DMS153 treated with DMSO at 0.1 percent for 48 hours (cell line): ENCODE measurements at regions not wholly inside any gene's neighbourhood (a gene's known extent, or its start where the extent isn't known, plus 50 kb on each side); places are given as distances from the start of the nearest gene placed in this dataset.
"Not testable (repeated sequence)": the region's sequence is repeated elsewhere in the genome, so short reads cannot be mapped to it uniquely, and the experiment has no call there.

Source experiments
- DNase-seq: peaks from one replicate; lab custom pipeline; 2025; ENCODE audit not compliant: unreplicated experiment; lab: John Stamatoyannopoulos, UW

GRCh38 chr21:38039841-38040240 lies 123.6 kb upstream of the KCNJ6 start:
- no peak for DNase-seq

DNA sequence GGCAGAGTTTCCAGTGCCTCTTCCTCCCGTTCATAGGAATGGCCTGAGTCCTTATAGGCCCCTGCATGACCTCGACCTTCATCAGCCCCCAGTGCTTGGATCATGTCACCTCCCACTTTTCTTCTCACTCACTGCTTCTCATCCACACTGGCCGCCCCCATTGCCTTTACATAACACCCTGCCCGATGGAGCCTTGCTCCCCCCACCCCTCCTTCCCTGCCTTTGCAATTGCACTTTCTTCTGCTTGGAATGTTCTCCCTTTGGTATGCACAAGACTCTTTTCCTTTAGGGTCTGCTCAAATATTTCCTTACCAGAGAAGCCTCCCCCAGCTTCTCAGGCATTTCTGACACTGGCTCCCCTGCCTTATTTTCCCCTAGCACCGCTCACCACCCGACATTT lies 125.2 kb upstream of the KCNJ6 start:
- DNase-seq, result no peak

DNA sequence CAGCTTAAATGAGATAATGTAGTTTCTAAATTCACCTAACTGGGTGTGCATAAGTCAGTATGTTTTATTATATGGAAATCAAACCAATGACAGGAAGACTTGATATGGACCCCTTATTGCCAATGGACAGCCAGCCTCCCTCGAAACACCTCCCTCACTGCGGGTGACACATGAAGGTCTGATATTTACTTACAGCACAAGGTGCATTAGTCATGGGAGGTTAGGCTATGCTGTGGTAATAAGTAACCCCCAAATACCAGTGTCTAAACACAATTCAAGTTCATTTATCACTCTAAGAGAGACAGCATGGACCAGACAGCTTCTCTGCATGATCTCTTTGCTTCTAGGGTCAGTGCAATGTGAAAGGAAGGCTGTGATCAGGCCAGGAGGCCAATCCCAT lies 126.0 kb upstream of the KCNJ6 start:
- DNase-seq, result no peak

GRCh38 chr21:38048167-38048566 lies 131.9 kb upstream of the KCNJ6 start:
- DNase-seq, result peak; percentile 96

DNA sequence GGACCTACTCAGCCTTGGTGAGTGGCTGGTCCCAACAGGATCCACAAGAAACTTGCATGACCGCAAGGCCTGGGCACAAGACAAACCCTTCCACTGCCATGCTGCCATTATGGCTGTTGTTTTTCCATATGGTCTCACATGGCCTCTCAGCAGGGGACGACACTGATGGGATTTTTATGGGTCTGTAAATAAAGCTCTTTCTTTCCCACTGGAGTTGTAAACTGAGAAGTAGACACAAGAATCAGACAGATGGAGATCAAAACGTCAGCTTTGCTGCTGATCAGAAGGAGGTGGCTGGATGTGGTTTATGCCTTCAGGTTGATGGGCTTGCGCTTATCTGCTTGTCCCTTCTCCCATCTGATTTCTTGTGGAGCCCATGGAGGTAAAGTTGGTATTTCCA lies 138.1 kb upstream of the KCNJ6 start:
- DNase-seq, result peak; percentile 87

DNA sequence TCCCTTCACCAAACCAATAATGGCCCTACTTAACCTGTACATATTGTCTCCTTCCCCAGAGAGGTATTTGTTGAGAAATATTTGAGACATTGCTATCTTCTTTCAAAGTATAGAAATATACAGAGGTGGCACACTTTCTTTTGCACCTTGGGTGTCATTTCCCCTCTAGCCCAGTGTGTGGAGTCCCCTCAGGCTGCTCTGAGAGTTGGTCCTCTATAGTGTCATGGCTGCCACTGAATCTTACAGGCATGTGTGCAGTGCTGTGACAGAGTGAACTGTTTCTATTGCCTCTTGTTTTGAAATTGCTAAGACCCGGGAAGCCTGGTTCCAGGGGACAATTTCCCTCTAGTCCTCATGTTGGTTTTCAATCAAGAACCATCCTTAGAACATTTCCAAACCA lies 140.2 kb upstream of the KCNJ6 start:
- no peak for DNase-seq

- DNase-seq, result no peak
Observed at GRCh38 chr21:38057626-38058025, 141.4 kb upstream of the KCNJ6 start.

DNA sequence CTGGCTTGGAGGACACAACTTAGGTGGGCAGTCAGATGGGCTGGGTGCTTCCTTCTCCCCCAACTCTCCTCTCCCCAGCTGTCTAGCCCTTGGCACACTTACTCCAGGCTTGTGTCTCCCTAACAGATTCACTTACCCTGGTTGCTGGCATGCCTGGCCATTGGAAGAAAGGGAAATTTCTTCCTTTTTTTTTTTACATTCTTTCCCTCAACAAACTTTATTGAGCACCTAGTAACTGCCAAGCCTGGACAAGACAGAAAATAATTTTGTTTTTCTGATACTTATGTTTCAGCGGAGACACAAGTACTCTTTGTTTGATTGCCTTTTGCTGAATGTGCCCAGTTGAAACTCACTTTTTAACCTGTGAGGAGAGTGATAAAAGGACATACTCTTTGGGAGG lies 144.3 kb upstream of the KCNJ6 start:
- DNase-seq, result no peak

DNA sequence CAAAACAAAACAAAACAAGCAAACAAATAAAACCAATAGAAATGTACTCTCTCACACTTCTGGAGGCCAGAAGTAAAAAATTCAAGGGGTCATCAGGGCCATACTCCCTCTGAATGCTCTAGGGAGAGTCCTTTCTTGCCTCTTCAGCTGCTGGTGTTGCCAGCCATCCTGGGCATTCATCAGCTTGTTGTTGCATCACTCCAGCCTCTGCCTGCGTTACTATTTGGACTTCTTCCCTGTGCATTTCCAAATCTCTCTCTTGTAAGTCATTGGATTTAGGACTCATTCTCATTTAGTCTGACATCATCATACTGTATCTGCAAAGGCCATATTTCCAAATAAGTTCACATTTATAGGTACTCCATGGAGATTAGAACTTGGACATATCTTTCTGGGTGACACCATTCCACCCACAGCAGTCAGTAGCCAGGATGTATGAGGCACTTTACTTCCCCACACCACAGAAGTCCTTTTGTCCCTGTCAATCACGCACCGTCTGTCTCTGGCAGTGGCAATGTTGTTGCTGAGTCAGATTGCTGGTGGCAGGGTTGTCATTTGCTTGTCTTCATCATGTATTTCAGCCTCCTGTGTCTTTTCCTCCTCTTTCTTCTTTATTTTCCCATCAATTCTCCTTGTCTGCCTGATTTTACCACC lies 151.0 kb upstream of the KCNJ6 start:
- DNase-seq, result no peak

DNA sequence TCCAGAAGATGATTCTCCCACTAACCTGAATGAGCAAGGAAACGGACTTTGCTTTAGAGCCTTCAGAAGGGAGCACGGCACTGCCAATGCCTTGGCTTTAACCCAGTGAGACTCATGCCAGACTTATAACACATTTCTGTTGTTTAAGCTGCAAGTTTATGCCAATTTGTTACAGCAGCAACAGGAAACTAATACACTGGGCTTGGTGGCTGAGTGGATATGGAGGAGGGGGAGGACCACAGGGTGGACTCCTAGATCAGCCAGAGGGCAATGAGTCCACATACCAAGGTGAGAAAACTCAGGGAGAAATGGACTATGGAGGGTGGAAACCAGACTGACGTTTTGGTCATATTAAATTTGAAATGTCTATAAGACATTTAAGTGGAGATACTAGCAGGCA lies 156.2 kb upstream of the KCNJ6 start:
- DNase-seq, result no peak

- no peak for DNase-seq
Observed at GRCh38 chr21:38075833-38076587, 159.8 kb upstream of the KCNJ6 start.

DNA sequence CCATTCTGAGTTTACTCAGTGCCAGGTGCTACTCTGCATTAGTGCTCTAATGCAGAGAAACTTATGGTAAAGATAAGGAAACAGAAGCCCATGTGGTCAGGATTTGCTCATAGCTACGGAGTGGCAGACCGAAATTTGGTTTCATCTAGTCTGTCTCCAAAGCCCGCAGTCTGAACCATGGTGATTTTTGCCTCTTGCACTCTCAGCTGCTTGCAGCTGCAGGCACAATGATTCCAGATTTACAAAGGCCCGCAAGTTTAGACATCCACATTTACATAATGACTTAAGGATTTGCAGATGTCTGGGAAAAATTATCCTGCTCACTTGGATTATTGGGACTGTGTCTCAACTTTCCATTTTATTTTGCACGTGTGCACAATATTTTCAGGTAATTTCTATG lies 161.3 kb upstream of the KCNJ6 start:
- DNase-seq, result no peak

DNA sequence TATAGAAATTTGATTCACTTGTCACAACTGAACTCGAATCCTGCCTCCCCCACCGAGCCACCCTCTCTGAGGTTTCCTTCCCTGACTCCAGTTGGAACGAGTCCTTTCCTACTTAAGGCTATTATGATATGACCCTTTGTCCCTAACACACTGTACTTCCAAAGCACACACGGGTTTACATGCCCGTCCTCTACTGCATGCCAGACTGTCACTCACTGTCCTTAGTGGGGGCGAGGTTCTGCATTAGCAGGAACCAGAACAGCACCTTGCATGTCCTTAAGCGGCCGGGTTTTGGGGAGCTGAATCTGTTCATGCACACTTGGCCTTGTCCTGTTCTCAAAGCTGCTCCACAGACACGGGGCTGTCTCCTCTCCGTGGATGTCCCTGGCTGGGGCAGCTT lies 164.6 kb upstream of the KCNJ6 start:
- no peak for DNase-seq

- DNase-seq, result no peak
Observed at GRCh38 chr21:38081708-38082107, 165.5 kb upstream of the KCNJ6 start.

DNA sequence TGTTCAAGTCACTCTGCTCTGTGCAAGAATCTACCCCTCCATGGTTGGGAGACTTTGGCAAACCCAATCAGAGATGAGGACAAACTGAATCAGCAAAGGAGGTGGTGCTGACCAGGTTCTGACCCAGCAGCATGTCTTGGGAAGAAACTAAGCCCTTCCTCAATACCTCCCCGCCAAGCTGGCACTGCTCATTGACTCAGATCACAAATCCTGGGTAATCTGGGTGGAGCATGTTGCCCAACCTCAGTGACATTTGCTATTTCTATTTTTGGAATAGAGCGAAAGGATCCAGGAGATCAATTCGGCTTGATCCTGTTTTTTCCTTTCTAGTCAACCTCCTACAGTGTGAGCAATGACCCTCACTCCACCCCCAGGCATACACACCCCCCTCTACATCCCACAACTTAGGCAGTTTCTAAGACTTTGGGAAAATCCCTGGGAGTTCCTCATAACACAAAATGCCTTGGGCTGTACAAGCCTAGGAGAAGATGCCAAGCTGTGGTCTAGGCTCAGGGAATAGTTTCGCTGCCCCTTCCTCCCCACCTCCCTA lies 166.8 kb upstream of the KCNJ6 start:
- DNase-seq, result no peak

- peak; percentile 19 for DNase-seq
Observed at GRCh38 chr21:38083535-38083934, 167.3 kb upstream of the KCNJ6 start.

- DNase-seq, result no peak
Observed at GRCh38 chr21:38086580-38086979, 170.2 kb upstream of the KCNJ15 start.

DNA sequence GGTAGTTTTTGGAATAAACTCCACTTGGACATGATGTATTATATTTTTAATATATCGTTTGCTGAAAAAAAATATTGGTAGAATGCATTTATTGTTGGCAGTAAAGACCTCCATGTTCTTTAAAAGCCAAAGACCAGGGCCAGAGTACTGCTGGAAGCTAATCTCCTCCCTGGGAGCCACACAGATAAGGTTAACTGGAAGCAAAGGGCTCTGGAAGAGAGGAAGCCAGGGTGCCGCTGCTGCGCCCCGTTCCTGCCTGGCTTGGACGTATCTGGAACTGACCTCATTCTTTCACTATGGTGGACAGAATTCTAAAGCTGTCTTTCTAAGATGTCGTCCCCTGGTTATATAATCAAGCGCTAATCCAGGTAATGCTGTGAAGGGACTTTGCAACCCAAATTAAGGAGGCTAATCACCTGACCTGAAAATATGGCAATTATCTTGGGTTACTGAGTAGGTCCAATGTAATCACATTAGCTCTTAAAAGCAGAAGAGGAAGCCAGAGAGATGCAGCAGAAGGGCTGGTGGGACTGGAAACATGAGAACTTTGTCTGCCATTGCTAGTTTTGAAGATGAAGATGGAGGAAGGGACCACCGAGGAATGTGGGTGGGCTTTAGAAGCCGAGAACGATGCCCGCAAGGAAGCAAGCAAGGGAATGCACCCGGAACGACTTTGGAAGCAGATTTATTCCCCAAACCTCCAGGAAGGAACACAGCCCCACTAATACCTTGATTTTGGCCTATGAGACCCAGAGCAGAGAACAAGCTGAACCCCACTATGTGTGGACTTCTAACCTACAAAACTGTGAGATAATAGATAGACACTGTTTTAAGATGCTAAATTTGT lies 167.7 kb upstream of the KCNJ15 start:
- no peak for DNase-seq

- no peak for DNase-seq
Observed at GRCh38 chr21:38089763-38090046, 167.1 kb upstream of the KCNJ15 start.

DNA sequence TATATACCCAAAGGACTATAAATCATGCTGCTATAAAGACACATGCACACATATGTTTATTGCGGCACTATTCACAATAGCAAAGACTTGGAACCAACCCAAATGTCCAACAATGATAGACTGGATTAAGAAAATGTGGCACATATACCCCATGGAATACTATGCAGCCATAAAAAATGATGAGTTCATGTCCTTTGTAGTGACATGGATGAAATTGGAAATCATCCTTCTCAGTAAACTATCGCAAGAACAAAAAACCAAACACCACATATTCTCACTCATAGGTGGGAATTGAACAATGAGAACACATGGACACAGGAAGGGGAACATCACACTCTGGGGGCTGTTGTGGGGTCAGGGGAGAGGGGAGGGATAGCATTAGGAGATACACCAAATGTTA lies 165.7 kb upstream of the KCNJ15 start:
- not testable (repeated sequence) for DNase-seq

DNA sequence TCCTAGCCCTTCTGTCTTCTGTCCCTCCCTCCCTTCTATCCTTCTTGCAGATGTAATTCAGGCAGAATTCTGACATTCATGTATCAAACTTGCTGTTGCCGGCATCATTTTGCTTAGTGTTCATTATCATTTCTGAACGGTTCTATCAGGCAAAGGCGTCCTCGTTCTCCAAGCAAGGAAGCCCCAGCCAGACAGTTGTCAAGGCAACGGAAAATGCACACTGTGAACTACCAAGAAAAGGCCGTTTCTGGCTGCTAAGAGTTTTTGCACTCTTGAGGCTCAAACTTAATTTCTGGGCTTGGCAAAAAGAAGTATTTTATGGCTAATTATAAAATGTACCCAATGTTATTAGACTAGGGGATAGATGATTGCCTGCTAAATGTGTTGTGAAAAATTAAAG lies 164.7 kb upstream of the KCNJ15 start:
- DNase-seq, result no peak

DNA sequence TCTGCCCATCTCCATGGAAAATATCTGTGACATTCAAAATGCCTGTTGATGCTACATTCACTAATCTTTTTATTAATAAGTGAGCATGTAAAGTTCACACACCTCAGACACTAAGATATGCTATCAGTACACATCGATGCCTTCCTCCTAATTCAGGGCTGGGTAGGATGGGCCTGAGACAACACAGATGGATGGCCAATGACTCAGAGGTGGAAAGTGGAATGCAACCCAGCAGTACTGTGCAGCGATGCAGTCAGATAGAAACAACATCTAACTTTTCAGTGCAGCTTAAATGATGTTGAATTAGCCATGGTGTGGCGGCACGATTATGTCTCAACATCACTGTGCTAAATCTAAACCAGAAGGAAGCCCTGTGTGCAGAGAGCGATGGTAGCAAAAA lies 161.6 kb upstream of the KCNJ15 start:
- DNase-seq, result no peak
